Inferior parietal cortex (tissue), 1 donor: ENCODE measurements at regions not wholly inside any gene's neighbourhood (a gene's known extent, or its start where the extent isn't known, plus 50 kb on each side); places are given as distances from the start of the nearest gene placed in this dataset.

Experiments used
- DNase-seq: peaks from one replicate; pipeline ENCODE4 v3.0.0-alpha.2; 2016; ENCODE audit errors: extremely low spot score

DNA sequence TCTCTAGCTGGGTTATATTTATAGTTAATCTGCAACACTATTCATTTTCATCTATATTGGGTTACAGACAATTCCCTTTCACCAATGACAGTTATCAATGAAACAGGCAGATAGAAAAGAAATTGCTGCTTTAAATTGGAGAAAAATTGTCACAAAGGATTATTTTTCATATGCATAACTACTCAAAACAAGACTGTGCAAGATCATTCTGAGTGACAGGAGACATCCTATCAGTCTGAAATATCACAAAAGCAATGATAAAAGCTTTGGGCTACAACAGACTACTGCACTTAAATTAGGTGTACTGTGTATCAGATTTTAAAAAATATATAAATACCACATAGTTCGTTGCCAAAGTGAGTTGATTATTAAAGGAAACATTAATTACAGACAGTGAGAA, 722.6 kb downstream of the ARAP2 start:
- no peak for DNase-seq

DNA sequence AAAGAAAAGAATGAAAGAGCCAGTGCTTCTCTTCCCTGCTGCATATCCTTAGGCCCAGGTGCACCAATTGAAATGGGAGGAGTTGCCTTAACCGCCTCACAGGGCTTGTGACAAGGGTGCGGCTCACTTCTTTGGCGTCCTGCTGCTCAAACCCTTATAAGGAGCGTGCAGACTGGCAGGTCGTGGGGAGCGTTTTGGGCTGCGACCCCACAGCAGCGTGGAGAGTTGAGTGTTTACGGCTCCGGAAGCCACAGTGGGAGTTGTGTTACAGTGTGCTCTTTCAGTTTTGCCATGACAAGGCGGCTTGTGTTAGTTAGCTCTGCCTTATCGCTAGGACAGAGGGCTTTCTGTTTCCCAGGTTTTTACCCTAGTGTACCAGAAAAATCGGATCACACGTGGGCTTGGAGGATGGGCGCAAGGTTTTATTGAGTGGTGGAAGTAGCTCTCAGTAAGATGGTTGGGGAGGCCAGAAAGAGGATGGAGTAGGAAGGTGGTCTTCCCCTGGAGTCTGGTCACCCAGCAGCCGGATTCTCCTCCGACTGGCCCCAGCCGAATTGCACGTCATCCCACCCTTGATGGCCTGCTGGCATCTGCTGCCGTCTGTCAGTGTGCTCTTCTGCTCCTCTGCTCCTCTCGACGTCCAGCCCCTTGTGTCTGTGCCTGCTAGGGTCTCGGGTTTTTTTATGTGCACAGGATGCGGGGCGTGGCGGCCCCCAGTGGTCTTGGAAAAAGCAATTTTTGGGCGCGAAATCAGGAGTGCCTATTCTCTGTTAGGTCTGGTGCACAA, 718.9 kb downstream of the ARAP2 start:
- DNase-seq, result no peak

DNA sequence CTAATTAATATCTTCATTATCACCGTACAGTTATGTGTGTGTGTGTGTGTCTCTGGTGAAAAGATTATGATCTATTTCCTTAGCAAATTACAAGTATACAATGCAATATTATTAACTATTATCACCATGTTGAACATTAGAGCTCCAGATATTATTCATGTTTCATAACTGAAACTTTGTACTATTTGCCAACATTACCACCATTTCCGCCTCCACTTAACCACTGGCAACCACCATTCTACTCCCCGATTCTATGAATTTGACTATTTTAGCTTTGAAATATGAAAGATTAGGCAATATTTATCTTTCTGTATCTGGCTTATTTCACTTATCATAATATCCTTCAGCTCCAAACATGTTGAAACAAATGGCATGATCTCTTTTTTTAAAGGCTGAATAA, 717.9 kb downstream of the ARAP2 start:
- no peak for DNase-seq

DNA sequence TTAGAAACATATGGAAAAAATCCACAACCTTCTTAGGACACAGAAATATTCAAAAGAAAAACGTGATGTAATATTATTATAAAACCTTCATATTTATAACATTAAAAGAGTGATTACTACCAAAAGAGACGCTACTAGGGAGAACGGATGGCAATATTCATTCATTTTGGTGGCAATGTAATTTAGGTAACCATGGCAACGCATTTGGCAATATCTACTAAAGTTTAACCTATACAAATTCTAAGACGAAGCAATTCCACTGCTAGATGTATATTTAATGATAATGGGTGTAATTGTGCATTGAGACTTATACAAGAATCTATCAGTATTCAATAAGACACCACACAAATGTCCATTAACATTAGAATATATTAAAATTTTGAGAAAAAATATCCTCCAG, 709.4 kb downstream of the ARAP2 start:
- DNase-seq, result no peak

DNA sequence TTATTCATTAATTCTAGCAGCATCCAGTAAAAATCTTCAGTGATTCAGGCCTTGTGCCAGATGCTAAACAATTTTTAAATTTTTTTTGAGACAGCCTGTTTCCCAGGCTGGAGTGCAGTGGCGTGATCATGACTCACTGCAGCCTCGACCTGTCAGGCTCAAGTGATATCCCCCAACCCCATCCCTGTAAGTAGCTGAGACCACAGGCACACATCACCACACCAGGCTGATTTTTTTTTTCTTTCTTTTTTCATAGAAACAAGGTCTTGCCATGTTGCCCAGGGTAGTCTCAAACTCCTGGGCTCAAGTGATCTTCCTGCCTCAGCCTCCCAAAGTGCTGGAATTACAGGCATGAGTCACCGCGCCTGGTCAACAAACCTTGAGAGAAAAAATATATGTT, 705.5 kb downstream of the ARAP2 start:
- no peak for DNase-seq

DNA sequence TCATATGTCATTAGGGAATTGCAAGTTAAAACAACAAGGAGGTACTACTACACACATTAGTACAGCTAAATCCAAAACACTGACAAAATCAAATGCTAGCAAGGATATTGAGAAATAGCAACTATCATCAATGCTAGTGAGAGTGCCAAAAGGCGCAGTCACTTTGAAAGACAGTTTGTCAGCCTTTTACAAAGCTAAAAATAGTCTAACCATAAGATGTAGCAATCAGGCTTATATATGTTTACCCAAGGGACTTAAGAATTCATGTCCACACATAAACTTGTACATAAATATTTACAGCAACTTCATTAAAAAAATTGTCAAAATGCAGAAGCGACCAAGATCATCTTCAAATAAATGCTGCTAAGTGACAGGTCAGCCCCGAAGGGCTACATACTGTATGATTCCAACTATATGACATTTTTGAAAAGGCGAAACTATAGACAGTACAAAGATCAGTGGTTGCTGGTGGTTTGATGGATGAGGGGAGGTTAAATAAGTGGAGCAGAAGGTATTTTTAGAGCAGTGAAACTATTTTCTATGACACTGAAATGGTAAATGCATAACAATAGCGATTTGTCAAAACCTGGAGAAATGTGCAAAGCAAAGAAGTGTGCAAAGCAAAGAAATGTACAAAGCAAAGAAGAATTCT, 704.8 kb downstream of the ARAP2 start:
- DNase-seq, result no peak

DNA sequence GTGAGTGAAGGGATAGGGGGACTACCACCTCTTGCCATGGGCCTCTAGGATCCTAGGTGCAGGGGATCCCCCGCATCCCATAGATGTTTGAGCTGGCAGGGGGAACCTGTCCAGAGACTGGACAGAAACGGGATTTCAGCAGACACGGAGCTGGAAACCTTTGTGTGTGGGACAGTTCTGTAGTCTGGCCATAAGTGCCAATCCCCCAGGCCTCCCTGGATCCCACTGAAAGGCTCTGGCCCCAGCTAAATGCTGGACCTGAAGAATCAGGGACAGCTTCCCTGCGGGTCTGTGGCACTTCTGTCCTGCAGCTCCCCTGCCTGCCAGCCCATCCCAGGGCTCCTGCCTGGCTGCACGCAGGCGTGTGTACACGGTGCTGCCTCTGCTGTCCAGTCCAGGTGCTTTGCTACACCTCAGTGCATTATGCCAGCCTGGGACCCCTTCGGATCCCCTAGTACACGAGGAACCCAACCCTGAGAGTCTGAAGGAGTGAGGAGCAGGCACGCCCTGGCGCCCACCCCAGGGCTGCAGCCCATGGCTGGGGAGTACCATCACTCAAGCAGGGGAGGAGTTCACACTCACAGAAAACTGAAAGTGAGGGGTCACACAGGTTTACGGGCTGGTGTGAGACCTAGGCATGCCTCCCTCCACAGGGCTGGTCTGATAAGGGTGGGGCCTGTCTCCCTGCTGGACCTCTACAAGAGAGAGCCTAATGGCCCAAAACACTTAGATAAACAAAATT, 703.0 kb downstream of the ARAP2 start:
- DNase-seq, result no peak

DNA sequence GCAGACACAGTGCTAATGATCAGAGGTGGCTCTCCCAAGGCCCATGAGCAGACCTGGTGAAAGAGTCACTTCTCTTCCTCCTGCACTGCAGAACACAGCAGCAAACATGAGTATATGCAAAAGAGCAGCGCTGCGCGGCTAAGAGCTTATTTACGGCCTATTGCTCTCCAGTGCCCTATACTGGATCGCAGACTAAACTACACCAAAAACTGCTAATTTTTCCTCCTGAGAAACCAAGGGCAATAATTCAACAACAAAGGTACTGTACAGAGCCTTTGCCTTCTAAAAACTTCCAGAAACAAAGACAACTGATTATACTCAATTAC, 702.5 kb downstream of the ARAP2 start:
- DNase-seq, result no peak

DNA sequence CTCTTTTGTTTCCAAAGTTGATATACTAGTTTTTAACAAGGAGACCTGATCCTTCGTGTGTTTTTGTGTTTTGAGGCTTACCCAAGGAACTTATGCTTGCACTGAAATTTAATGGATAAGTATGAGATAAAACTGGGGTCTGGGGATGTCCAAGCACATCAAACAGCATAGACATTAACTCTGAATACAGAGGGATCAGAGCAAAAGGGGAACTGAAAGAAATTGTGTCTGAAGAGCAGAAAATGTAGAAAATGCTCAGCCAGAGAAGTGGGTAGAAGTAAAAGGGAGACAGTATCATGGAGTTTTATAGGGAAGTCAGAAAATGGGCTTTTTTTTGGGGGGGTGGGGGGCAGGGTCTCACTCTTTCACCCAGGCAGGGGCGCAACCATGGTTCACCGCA, 695.4 kb downstream of the ARAP2 start:
- DNase-seq, result no peak

DNA sequence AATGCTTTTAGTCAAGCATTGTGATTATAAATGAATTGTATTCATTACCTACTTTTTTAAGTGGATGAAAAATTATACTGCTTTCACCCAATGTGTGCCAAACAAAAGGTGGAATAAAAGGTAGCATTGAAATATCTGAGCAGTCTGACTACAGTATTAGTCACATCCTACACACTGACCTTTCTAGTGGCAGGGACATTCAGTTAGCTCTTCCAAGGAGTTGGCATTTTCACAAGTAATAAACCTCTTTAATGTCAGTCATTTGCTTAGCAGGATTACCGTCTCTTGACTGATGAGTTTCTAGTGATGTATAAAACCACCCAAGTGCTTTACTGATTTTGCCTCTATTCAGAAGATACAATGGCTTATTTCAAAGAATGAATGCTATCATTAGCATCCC, 687.9 kb downstream of the ARAP2 start:
- no peak for DNase-seq

DNA sequence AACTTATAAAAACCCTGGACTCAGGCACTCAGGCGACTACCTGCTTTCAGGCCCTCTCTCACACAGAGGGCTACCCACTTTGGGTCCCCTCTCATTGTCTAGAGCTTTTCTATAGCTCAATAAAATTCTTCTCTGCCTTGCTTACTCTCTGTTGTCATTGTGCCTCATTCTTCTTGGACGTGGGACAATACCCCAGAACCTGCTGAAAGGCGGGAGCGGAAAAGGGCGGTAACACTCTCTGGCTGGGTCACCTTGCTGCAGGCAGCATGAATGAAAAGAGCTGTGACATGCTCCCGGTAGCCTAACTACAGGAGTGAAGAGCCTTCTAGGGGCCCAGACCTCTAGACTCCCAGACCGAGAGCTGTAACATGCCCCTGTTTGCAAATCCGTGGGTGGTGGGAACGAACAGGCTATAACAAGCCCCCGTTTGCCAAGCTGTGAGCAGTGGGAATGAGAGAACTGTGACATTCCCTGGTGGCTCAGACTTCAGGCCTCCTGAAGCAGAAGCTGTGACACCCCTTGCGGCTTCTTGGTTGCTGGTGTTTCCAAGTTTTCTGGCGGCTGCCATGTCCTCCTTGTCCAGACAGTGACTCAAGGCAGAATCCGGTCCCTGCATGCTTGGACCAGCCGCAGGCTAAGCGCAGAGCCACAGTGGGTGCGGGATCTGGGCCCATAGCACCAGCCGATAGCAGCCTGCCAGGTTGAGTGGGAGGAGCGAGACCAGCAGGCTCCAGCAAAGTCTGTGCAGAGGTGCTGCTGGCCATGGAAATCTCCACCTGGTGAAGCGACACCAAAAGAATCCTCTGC, 684.6 kb downstream of the ARAP2 start:
- DNase-seq, result no peak

DNA sequence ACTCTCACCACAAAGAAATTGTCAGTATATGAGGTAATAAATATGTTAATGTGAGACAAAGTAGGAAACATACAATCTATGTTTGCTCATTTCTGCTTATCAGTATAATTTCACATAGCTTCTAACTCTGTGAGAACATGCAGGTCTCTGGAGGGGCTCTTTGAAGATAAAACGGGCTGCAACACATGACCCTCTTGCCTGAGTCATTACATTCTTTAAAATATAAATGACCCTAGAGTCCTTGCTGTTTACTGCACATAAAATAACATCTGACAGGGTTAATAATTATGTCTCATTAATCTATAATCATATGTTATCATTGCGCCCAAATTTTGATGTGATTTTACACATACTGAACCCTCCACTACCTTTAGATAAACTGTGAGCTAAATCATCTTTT, 681.5 kb downstream of the ARAP2 start:
- no peak for DNase-seq

DNA sequence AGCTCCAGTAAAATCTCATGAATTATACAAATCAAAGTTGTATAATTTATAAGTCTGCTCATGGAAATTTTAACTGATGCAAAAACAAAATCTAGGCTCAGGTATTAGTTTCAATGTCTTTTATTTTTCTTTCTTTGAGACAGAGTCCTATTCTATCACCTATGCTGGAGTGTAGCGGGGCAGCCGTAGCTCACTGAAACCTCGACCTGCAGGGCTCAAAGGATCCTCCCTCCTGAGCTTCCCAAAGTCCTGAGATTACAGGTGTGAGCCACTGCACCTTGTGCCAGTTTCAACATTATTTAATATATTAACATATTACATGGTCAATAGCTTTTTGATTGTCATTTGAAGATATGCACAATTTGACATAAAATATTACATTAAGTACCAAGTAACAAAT, 678.7 kb downstream of the ARAP2 start:
- DNase-seq, result no peak

DNA sequence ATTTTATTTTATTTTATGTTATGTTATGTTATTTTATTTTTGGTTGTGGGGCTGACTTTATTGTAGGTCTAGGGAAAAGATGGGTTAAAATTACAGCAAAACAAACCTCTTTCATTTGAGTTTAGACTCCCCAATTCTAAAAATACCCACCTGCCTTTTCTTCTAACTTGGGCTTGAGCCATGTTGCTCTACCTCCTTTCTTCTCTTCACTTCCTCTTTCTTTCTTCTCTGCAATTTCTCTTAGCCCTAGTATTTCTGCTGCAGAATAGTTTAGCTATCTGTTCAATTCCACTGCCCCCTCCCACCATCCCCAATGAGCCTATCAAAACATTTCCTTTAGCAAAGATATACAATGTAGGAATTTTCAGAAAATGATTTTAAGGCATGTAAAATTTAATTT, 653.3 kb downstream of the ARAP2 start:
- DNase-seq, result no peak

DNA sequence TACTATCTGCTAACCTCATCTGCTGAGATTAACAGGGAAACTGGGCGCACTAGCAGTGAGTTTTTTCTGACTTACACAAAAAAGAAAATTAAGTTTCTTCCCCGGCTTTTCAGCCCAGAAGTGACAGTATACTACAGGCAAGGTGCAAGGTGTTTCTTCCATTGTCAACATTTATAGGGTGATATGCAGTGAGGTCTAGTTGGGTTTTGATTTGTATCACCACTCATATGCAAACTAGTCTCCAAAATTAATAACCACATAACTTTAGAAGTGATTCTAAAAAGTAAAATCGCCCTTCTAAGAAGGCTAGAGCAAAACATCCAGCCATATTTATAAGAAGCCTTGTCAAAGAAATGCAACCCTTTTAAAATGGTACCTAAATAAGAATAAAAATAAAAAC, 640.1 kb downstream of the ARAP2 start:
- no peak for DNase-seq

DNA sequence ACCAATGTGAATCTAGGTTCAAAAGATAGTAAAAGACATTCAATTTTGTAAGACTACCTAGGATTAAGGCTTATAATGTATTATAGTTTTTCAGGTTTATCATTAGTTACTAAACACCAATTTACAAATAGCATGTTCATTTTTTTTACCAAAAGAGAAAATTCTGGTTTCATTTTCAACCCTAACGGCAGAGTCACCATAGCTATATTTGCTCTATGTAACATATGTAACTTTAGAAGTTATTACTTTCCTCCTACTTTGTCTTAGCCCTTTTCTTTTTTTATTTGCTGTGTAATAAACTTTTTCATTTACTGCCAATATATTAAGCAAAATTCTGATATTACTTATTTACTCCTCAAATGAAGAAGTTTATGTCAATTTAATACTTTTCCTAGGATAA, 639.6 kb downstream of the ARAP2 start:
- DNase-seq, result no peak

DNA sequence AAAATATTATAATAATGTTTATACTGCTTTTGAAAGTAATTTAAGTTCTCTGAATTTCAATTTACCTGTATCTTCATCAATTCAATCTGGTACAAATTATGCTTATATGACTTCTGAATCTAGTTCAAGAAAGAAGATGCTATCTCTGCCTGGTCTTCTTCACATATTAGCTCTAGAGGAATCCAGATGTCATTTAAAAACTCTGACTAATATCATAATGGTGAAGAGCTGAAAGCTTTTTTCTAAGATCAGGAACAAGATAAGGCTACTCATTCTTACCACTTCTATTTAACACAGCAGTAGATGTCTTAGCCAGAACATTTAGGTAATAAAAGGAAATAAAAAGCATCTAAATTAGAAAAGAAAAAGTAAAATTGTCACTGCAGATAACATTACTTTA, 636.1 kb downstream of the ARAP2 start:
- no peak for DNase-seq

DNA sequence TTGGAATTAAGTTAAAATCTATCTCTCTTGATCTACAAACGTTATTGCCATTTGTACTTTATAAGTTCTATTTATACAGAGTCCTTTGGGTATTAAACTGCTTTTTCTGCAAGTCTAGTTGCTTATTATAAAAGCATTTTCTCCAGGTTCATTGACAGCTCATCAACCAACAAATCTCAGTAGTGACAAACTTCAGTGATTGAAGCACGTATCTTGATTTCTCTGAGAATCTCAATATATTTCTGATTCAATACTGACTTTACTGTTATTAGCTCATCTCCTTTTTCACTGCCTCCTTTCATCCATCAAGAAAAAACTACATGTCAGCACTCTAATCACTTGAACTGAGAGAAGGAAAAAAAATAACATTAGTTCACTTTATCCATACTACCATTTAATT, 630.2 kb downstream of the ARAP2 start:
- no peak for DNase-seq

DNA sequence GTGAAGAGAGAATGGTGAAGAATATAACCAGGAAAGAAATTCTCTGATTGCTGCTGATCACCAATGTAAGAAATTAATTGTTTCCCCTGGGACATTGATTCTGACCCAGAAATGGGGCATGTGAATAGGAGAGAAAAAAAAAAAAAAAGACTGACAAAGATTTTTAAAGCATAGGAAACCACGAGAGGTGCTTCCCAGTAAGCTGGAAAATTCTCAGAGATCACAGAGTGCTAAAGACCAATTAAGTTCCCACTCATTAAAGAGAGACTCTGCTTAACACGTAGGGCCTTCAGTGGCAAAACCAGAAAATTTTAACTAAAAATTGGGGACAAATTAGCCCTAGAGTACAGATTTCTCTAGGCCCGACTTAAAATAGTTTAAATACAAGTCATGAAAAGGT, 604.4 kb downstream of the ARAP2 start:
- no peak for DNase-seq

DNA sequence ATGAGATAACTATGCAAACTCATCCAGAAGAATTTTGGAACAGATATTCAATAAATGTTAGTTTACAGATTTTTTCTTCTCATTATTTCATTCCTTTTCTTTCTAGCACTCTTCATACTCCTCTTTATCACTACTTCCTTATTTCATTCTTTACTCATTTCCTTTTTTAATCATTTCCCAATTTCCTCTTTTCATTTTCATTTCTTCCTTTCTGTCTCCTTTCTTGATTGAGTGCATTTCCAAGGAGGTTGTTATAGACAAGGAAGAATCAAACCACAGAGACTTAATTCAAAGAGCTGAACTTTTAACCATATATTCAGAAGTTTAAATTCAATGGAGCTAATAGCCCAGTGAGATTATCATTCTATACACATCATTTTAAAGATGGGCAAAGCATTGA, 600.7 kb downstream of the ARAP2 start:
- DNase-seq, result no peak

DNA sequence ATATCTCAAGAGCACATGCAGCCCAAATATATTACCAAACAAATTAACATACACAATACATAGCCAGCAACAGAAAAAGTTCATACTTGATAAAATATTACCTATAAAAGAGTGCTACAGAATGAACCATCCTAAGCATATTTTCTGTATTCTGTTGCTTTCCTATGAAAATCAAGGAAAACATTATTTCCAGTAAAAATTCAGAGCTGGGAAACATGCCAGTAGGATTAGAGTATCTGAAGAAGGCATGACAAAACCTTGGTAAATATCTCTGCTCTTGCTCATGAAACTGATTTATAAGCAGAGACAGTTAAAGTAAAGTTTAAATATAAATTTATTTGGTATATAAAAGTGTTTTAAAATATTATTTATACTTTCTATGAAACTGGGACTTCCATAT, 599.7 kb downstream of the ARAP2 start:
- no peak for DNase-seq

DNA sequence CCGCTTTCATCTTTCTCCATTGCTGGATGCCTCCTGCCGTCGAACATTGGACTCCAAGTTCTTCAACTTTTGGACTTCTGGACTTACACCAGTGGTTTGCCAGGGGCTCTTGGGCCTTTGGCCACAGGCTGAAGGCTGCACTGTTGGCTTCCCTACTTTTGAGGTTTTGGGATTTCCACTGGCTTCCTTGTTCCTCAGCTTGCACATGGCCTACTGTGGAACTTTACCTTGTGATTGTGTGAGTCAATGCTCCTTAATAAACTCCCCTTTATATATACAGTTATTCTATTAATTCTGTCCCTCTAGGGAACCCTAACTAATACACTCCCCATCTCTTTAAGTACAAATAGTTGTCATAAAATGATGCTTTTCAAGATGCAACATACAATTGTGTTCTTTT, 595.3 kb downstream of the ARAP2 start:
- no peak for DNase-seq
